Right renal cortex interstitium (tissue), 3 donors: ENCODE measurements at regions not wholly inside any gene's neighbourhood (a gene's known extent, or its start where the extent isn't known, plus 50 kb on each side); places are given as distances from the start of the nearest gene placed in this dataset.
"Not testable (repeated sequence)": the region's sequence is repeated elsewhere in the genome, so short reads cannot be mapped to it uniquely, and the experiment has no call there.

Experiments
- DNase-seq, 3 donors: peaks; one replicate each; pipeline ENCODE4 v3.0.0-alpha.2; 2013; ENCODE audit warnings: low read depth in 3 of 3, low spot score in 2 of 3

GRCh38 chr7:92925876-92926696 is 89.7 kb upstream of the CDK6 start:
- DNase-seq: peak in 2 of 3 donors; percentile 32 to 43

- DNase-seq: no peak
Observed at GRCh38 chr7:92924800-92925199, 88.4 kb upstream of the CDK6 start.

DNA sequence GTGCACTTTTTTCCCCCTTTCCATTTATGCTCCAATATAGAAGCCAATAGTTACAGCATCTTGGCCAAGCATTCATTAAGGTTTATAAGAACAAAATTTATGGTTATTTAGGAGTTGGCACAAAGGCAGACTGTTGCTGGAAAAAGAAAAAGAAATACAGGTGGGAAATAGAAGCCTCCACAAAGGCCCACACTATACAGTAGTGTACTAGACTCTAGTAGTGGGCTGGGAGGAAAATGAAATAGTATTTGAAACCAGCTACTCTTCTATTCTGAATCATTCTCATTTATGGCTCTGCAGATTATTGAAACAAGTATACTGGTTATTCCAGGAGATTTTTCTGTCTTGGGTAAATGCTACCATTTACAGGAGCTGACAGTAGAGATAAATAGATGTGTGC is 80.9 kb upstream of the CDK6 start:
- no peak for DNase-seq

DNA sequence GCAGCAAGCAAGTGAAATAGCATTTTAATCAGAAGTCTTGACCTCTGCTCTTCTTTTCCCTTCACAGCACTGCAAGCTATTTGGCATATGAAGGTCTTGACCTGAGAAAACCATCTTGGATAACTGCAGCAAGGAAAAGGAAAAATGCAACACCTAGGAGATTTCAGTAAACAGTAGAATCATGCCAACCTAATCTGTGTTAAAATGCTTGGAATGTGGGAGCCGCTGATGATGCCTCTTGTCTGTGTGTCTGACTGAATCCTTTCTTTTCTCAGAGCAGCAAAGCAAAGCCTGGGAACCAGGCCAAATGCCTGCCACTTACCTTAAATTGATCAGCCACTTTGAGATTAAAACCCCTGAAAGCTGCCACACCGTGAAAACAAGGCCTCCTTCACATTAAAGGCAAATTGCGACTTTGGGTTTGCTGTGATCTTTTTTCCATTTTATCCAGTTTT is 80.4 kb upstream of the CDK6 start:
- DNase-seq: no peak

- no peak for DNase-seq
Observed at GRCh38 chr7:92915348-92915747, 79.0 kb upstream of the CDK6 start.

DNA sequence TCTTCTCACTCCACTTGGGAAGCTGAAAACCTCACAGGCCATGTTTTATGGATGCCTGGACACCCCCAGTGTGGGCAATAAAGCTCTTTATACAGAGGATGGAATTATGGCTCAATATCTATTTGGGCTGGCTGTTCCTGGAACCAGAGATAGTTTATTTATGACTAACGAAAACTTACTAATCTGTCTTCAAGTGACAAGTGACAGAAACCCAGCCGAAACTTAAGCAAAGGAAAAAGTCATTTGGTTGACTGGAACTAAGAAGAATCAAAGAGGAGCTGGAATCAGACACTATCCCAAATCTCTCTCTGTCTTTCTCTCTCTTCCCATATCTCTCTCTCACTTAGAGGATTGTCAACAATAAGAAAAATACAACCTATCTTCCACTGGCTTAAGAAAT is 78.3 kb upstream of the CDK6 start:
- no peak for DNase-seq

DNA sequence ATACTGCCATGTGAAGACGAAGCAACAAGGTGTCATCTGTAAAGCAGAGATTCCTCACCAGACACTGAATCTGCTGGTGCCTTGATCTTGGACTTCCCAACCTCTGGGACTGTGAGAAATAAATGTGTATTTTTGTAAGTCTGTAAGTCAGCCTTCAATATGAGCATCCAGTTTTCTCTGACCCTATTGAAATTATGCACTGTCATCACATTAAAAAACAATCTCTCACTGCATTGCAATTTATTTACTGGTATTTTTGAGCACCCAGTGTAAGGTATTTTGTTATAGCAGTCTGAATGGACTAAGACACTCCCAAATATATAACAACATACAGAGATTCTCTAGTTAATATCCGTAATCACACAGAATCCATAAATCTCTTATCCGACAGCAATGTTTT is 77.5 kb upstream of the CDK6 start:
- DNase-seq: no peak

- DNase-seq: no peak
Observed at GRCh38 chr7:92910976-92911375, 74.6 kb upstream of the CDK6 start.

DNA sequence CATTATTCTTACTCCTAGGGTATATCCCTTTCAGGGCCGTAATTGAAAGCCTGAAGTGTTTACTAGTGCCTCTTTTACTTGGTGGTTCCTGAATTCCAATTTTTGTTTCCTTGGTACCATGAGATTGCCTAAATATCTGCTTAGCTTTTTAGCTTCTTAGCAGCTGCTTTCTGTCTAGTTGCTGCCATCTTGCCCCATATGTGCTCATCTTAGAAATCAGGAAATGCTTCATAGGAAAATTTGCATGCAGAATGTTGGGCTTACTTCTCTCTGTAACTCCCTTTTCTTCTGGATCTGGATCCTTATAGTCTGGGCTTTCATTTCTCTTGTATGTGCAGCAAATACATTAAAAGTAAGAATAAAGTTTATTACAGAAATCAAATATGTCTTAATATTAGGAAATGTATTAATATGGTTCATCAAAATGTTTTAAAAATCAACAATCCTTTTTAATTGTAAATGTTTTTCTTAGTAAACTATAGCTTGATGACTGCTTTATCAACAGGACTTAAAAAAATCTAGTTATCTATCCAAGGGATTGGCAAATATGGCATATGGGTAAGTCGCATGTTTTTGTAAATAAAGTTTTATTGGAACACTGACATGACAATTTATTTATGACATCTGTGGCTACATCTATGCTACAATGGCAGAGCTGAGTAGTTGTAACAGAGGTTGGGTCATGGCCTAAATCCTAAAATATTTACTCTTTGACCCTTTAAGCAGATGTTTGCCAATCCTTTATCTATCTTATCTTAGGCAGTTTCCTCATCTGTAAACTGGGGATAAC is 73.5 kb upstream of the CDK6 start:
- no peak for DNase-seq

DNA sequence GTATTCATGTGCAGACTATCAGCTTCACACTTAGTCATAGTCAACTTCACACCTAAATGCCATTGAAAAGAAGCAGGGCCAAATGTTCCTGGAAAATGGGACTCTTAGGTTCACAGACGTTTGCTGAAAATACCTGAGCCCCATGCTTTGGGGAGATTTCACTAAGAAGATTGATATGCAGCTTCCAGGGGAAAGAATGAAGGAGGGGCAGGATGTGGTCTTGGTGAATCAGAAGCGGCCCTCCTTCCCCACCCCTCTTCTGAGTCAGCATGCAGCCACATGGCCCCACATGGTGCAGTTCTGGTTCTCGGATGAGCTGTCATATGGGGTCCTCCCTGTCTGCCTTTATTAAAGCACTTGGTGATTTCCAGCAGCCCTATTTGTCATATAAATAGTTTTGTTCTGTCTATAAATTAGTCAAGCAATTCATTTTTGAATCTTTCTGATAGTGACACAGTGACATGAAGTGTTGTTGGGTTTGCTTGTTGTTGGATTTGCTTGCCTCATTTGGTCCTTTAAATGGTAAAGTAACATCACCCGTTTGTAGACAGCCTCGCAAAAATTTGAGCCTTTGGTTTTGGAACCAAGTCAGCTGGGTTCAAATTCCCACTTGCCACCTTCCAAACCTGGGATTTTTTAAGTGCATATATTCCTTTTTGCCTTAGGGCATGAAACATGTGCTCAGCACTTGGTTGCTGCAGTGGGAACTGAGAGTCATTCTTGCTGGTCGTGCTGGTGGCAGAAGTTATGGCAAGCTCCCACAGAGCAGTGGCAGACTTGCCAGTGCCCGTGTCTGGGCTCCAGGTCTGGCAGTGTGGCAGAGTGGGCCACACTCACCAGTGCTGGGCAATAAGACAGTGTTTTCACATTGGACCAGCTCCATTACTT is 68.1 kb upstream of the CDK6 start:
- no peak for DNase-seq

GRCh38 chr7:92898798-92899197 is 62.4 kb upstream of the CDK6 start:
- DNase-seq: no peak

- DNase-seq: not testable (repeated sequence)
Observed at GRCh38 chr7:92894857-92895256, 58.5 kb upstream of the CDK6 start.

DNA sequence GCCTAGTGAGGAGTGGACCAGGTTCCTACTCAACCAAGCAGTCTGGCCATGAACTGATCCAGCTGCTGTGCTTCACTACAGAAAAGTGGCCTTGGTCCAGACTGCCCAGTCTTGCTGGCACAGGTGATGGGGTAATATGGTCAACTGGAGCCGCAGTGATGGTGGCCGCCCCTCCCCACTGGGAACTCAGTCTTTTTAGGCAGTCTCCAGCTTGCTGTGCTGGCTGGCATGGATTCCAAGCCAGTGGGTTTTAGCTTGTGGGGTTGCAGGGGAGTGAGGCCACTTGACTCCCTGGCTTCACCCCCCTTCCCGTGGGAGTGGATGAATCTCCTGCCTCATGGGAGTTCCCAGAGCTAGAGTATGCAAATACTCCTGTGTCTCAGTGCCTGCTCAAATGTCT is 52.7 kb upstream of the CDK6 start:
- no peak for DNase-seq
